CD4-positive, alpha-beta T cell (primary cell): ENCODE measurements at regions not wholly inside any gene's neighbourhood (a gene's known extent, or its start where the extent isn't known, plus 50 kb on each side); places are given as distances from the start of the nearest gene placed in this dataset.

Experiments
- ATAC-seq: fragments of 200-7000 bp; cut with Tn5 transposase; one replicate; pipeline ENCODE4 v1.10.0; 2022; ENCODE audit warnings: mild to moderate bottlenecking; ENCODE audit not compliant: poor library complexity
- CTCF ChIA-PET: fragments of 350-600 bp; sonication (Branson Sonifier 250); formaldehyde crosslinking; loops from one replicate; lab custom pipeline; 2021; ENCODE audit warnings: antibody characterized with exemption, inconsistent platforms; lab: Charles Lee
- POLR2A ChIA-PET: fragments of 350-600 bp; sonication (Branson Sonifier 250); formaldehyde crosslinking; loops from one replicate; lab custom pipeline; 2021; ENCODE audit warnings: antibody characterized with exemption, inconsistent platforms; lab: Charles Lee
- DNase-seq, 14 experiments: peaks; one replicate each; pipeline ENCODE4 v3.0.0-alpha.2; 2013 to 2020; ENCODE audit warnings: mixed read lengths in 2 of 14
- H3K27ac ChIP-seq, 2 donors: one replicate each; pipeline versions ENCODE4 v1.5.1 to v1.7.0; 2013; ENCODE audit warnings: low read length in 2 of 2, low read depth in 1 of 2, mild to moderate bottlenecking in 1 of 2
- H3K27me3 ChIP-seq, 2 experiments: 1 replicate in 1 of 2; 2 replicates in 1 of 2; pipeline versions ENCODE4 v1.6.1 to v1.7.0; 2013; ENCODE audit warnings: low read length in 2 of 2, control low read depth in 1 of 2, mild to moderate bottlenecking in 1 of 2, moderate library complexity in 1 of 2; ENCODE audit not compliant: insufficient read depth in 2 of 2, control insufficient read depth in 1 of 2
- H3K36me3 ChIP-seq: one replicate; pipeline ENCODE4 v1.6.1; 2013; ENCODE audit warnings: low read length, control low read depth; ENCODE audit not compliant: insufficient read depth
- H3K4me1 ChIP-seq: one replicate; pipeline ENCODE4 v1.6.1; 2013; ENCODE audit warnings: low read length, control low read depth; ENCODE audit not compliant: insufficient read depth
- H3K4me3 ChIP-seq: one replicate; pipeline ENCODE4 v1.5.1; 2013; ENCODE audit warnings: mild to moderate bottlenecking, low read length, moderate library complexity
- H3K9me3 ChIP-seq, 2 experiments: 1 replicate in 1 of 2; 2 replicates in 1 of 2; pipeline versions ENCODE4 v1.6.1 to v1.7.0; 2013; ENCODE audit warnings: low read length in 2 of 2, mild to moderate bottlenecking in 2 of 2, control low read depth in 1 of 2, moderate library complexity in 1 of 2; ENCODE audit not compliant: control insufficient read depth in 1 of 2, insufficient read depth in 1 of 2
- H3K27ac Mint-ChIP-seq: one replicate; pipeline ENCODE4 v1.8.0; 2020; ENCODE audit warnings: mixed read lengths
- H3K27me3 Mint-ChIP-seq: one replicate; pipeline ENCODE4 v1.8.0; 2021; ENCODE audit warnings: mixed read lengths
- H3K36me3 Mint-ChIP-seq: one replicate; pipeline ENCODE4 v1.8.0; 2021; ENCODE audit warnings: low read depth, mixed read lengths
- H3K4me1 Mint-ChIP-seq: one replicate; pipeline ENCODE4 v1.8.0; 2021; ENCODE audit warnings: low read depth, mixed read lengths
- H3K4me3 Mint-ChIP-seq: one replicate; pipeline ENCODE4 v1.8.0; 2020; ENCODE audit warnings: mild to moderate bottlenecking, mixed read lengths
- H3K9me3 Mint-ChIP-seq: one replicate; pipeline ENCODE4 v1.8.0; 2020; ENCODE audit warnings: mixed read lengths
- CTCF ChIP-seq: fragments of 200-600 bp; IDR thresholded peaks from one replicate; pipeline ENCODE4 v1.8.0; 2022; ENCODE audit warnings: antibody characterized with exemption, mild to moderate bottlenecking
- intact Hi-C, 2 experiments: fragments of 100-400 bp; cut with DNase I in 1 of 2; cut with micrococcal nuclease in 1 of 2; formaldehyde crosslinking; loops; one replicate each; pipeline versions ENCODE4 v1.15.1 to v1.9.0; 2023 to 2025; cut with DNase I, micrococcal nuclease

GRCh38 chr2:175817221-175817620 lies 184.8 kb downstream of the LNPK start:
- POLR2A ChIA-PET = no interaction called here
- Mint-ChIP-seq H3K36me3 (no peaks in the 10 kb centered on the region), H3K4me1 (no peaks in the 10 kb centered on the region), H3K27ac (no peak overlapping the region), H3K9me3 (peaks cover 2% of the 10 kb centered on the region), H3K27me3 (peaks cover 19% of the 10 kb centered on the region), H3K4me3 (no peak overlapping the region)
- ATAC-seq (no peak), DNase-seq (no peak)
- H3K4me3 ChIP-seq = no peak overlapping the region
- TF ChIP-seq CTCF = no peak
- intact Hi-C loops = no loop called here
- H3K27me3 ChIP-seq = no peaks in the 10 kb centered on the region
- H3K27ac ChIP-seq = no peak overlapping the region
- H3K9me3 ChIP-seq = no peaks in the 10 kb centered on the region
- H3K36me3 ChIP-seq = no peaks in the 10 kb centered on the region
- CTCF ChIA-PET = no interaction called here
- no peaks in the 10 kb centered on the region for H3K4me1 ChIP-seq

- no peak for ATAC-seq
- peaks cover 11% of the 10 kb centered on the region for H3K27me3 Mint-ChIP-seq
These were observed 186.5 kb downstream of the LNPK start for GRCh38 chr2:175815537-175815936.

DNA sequence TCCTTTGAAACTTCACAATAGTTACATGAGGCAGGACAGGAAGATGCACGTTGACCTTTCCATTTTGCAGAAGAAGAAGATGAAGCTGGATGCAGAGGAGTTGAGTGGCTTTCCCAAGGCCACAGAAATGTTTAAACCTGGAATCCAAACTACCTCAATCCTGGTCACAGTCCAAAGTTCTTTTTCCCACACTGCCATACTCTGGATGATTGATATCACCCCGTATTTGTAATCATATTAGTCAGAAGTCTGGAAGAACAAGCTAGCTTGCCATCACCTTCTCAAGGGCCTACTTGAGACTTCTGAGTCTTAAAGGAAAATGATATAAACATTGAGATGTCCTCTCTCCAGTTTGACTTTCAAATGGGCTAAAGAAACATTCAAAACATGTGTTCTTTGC lies 190.1 kb downstream of the LNPK start:
- no peaks in the 10 kb centered on the region for H3K4me1 Mint-ChIP-seq
- no peaks in the 10 kb centered on the region for H3K9me3 ChIP-seq
- H3K4me3 ChIP-seq = no peak overlapping the region
- H3K36me3 Mint-ChIP-seq = no peaks in the 10 kb centered on the region
- H3K4me3 Mint-ChIP-seq = no peak overlapping the region
- no peaks in the 10 kb centered on the region for H3K27me3 ChIP-seq
- H3K9me3 Mint-ChIP-seq = peaks cover 2% of the 10 kb centered on the region
- no peak for DNase-seq
- H3K27ac ChIP-seq = no peak overlapping the region
- H3K36me3 ChIP-seq = no peaks in the 10 kb centered on the region
- ATAC-seq = no peak
- intact Hi-C loops = no loop called here
- no peak for TF ChIP-seq CTCF
- CTCF ChIA-PET = no interaction called here
- H3K27me3 Mint-ChIP-seq = peaks cover 24% of the 10 kb centered on the region
- H3K4me1 ChIP-seq = no peaks in the 10 kb centered on the region
- H3K27ac Mint-ChIP-seq = no peak overlapping the region
- POLR2A ChIA-PET = no interaction called here

More at GRCh38 chr2:175815537-175815936, 186.5 kb downstream of the LNPK start:
- POLR2A ChIA-PET = no interaction called here
- Histone ChIP-seq H3K36me3 (no peaks in the 10 kb centered on the region), H3K4me3 (no peak overlapping the region), H3K4me1 (no peaks in the 10 kb centered on the region), H3K27ac (no peak overlapping the region), H3K27me3 (no peaks in the 10 kb centered on the region), H3K9me3 (no peaks in the 10 kb centered on the region)
- CTCF ChIA-PET = no interaction called here
- no peaks in the 10 kb centered on the region for H3K36me3 Mint-ChIP-seq
- peaks cover 2% of the 10 kb centered on the region for H3K9me3 Mint-ChIP-seq
- H3K4me1 Mint-ChIP-seq = no peaks in the 10 kb centered on the region
- intact Hi-C loops = no loop called here
- no peak overlapping the region for H3K4me3 Mint-ChIP-seq
- no peak for DNase-seq
- H3K27ac Mint-ChIP-seq = no peak overlapping the region
- no peak for TF ChIP-seq CTCF
